HCT116 (cell line): ENCODE measurements at regions not wholly inside any gene's neighbourhood (a gene's known extent, or its start where the extent isn't known, plus 50 kb on each side); places are given as distances from the start of the nearest gene placed in this dataset.

Experiments
- ATAC-seq: fragments of 200-7000 bp; cut with Tn5 transposase; 2 replicates; pipeline ENCODE4 v1.9.1; 2020; ENCODE audit warnings: mild to moderate bottlenecking, moderate library complexity
- BruUV-seq: library from RNA; stranded (reverse); fragments of 400-500 nt; replicated peaks from 2 replicates; lab custom pipeline; 2021; lab: Mats Ljungman, UMichigan
- CTCF ChIA-PET: fragments of 300-600 bp; sonication (Branson Sonifier 250); formaldehyde crosslinking; loops from one replicate; lab custom pipeline; 2021; ENCODE audit warnings: antibody characterized with exemption; lab: Charles Lee
- POLR2A ChIA-PET: fragments of 300-600, 350-600 bp; sonication (Branson Sonifier 250); formaldehyde crosslinking; loops from one replicate; lab custom pipeline; 2021; ENCODE audit warnings: antibody characterized with exemption; lab: Charles Lee
- RAD21 ChIA-PET, 2 experiments: fragments of 300-600 bp; sonication (Branson Sonifier 250); formaldehyde crosslinking; loops; one replicate each; lab custom pipeline; 2023; ENCODE audit warnings: low total read pairs in 2 of 2; ENCODE audit not compliant: uncharacterized antibody in 2 of 2, unreplicated experiment in 2 of 2, low non-redundant PET in 1 of 2; lab: Charles Lee
- DNase-seq: peaks from one replicate; pipeline ENCODE4 v3.0.0-alpha.2; 2010; ENCODE audit warnings: low read depth, low spot score
- H2AFZ ChIP-seq: fragments of 200-600 bp; shearing (Covaris generic), sonication (generic); 2 replicates; pipeline ENCODE4 v1.6.1; 2017; ENCODE audit warnings: low read depth, mixed run types, mixed read lengths, antibody characterized with exemption, low read length; ENCODE audit not compliant: poor library complexity, severe bottlenecking
- H3K27ac ChIP-seq: 2 replicates; pipeline ENCODE4 v1.5.1; 2012; ENCODE audit warnings: low read depth, low read length
- H3K27me3 ChIP-seq: fragments of 200-600 bp; sonication (generic); 2 replicates; pipeline ENCODE4 v1.6.1; 2016; ENCODE audit warnings: mixed run types, low read length, mixed read lengths; ENCODE audit not compliant: insufficient read depth
- H3K36me3 ChIP-seq, 2 experiments: fragments of 200-500 bp in 1 of 2; fragments of 200-600 bp in 1 of 2; sonication (Bioruptor generic) in 1 of 2; sonication (generic) in 1 of 2; 2 replicates each; pipeline versions ENCODE4 v1.5.1 to v1.6.1; 2014 to 2016; ENCODE audit warnings: low read length in 2 of 2, inconsistent platforms in 1 of 2, mixed read lengths in 1 of 2, mixed run types in 1 of 2; ENCODE audit not compliant: insufficient read depth in 2 of 2, control insufficient read depth in 1 of 2
- H3K4me1 ChIP-seq, 2 experiments: fragments of 200-600 bp in 1 of 2; sonication (generic) in 1 of 2; 2 replicates each; pipeline versions ENCODE4 v1.5.1 to v1.6.1; 2012 to 2017; ENCODE audit warnings: low read length in 2 of 2, inconsistent platforms in 1 of 2, mild to moderate bottlenecking in 1 of 2, mixed read lengths in 1 of 2, mixed run types in 1 of 2, moderate library complexity in 1 of 2; ENCODE audit not compliant: insufficient read depth in 2 of 2, control insufficient read depth in 1 of 2
- H3K4me2 ChIP-seq: fragments of 200-600 bp; sonication (generic); 2 replicates; pipeline ENCODE4 v1.6.1; 2017; ENCODE audit warnings: mixed run types, low read length, mixed read lengths
- H3K4me3 ChIP-seq, 2 experiments: fragments of 200-600 bp in 1 of 2; sonication (generic) in 1 of 2; replicated peaks in 1 of 2; 2 replicates each; pipeline ENCODE4 v1.5.1; 2011 to 2016; ENCODE audit warnings: low read length in 2 of 2, control low read depth in 1 of 2, low read depth in 1 of 2, mild to moderate bottlenecking in 1 of 2, mixed read lengths in 1 of 2, mixed run types in 1 of 2
- H3K79me2 ChIP-seq: fragments of 200-600 bp; sonication (generic); 2 replicates; pipeline ENCODE4 v1.6.1; 2017; ENCODE audit warnings: mild to moderate bottlenecking, mixed run types, low read length, moderate library complexity, mixed read lengths; ENCODE audit not compliant: insufficient read depth
- H3K9ac ChIP-seq: fragments of 200-600 bp; sonication (generic); 2 replicates; pipeline ENCODE4 v1.6.1; 2016; ENCODE audit warnings: low read length, mixed read lengths
- H3K9me2 ChIP-seq: fragments of 200-600 bp; sonication (generic), shearing (Covaris generic); 2 replicates; pipeline ENCODE4 v1.6.1; 2017; ENCODE audit warnings: mixed run types, mild to moderate bottlenecking, moderate library complexity; ENCODE audit not compliant: insufficient read depth
- H3K9me3 ChIP-seq, 2 experiments: fragments of 200-500 bp in 1 of 2; fragments of 200-600 bp in 1 of 2; sonication (Bioruptor generic) in 1 of 2; sonication (generic) in 1 of 2; 2 replicates each; pipeline ENCODE4 v1.6.1; 2014 to 2017; ENCODE audit warnings: low read length in 2 of 2, mixed read lengths in 2 of 2, inconsistent platforms in 1 of 2, low read depth in 1 of 2, mild to moderate bottlenecking in 1 of 2, mixed run types in 1 of 2, moderate library complexity in 1 of 2; ENCODE audit not compliant: control insufficient read depth in 1 of 2, insufficient read depth in 1 of 2
- H4K20me1 ChIP-seq: fragments of 200-600 bp; sonication (generic), shearing (Covaris generic); 2 replicates; pipeline ENCODE4 v1.6.1; 2017; ENCODE audit warnings: mixed run types, mild to moderate bottlenecking, moderate library complexity; ENCODE audit not compliant: insufficient read depth
- CBX3 ChIP-seq: IDR thresholded peaks from 2 replicates; pipeline ENCODE4 v1.6.1; 2012; ENCODE audit warnings: low read depth
- ELF1 ChIP-seq: IDR thresholded peaks from 2 replicates; pipeline ENCODE4 v1.6.1; 2012; ENCODE audit warnings: low read depth, borderline replicate concordance
- JUND ChIP-seq: IDR thresholded peaks from 2 replicates; pipeline ENCODE4 v1.6.1; 2012
- intact Hi-C: fragments of 100-400 bp; cut with micrococcal nuclease; formaldehyde crosslinking; loops from 2 replicates; pipeline ENCODE4 v1.10.0; 2022
- TF ChIP-seq, protein P1 (sequence below), 3 experiments: fragments of 200-600 bp in 1 of 3; sonication (generic) in 1 of 3; IDR thresholded peaks in 2 of 3; conservative IDR thresholded peaks in 1 of 3; 2 replicates each; pipeline ENCODE4 v1.5.1; 2012 to 2017; ENCODE audit warnings: low read depth in 2 of 3, low read length in 2 of 3, antibody characterized with exemption in 1 of 3, borderline replicate concordance in 1 of 3, control low read depth in 1 of 3, mild to moderate bottlenecking in 1 of 3, mixed read lengths in 1 of 3, mixed run types in 1 of 3, moderate library complexity in 1 of 3; ENCODE audit not compliant: insufficient read depth in 1 of 3

DNA sequence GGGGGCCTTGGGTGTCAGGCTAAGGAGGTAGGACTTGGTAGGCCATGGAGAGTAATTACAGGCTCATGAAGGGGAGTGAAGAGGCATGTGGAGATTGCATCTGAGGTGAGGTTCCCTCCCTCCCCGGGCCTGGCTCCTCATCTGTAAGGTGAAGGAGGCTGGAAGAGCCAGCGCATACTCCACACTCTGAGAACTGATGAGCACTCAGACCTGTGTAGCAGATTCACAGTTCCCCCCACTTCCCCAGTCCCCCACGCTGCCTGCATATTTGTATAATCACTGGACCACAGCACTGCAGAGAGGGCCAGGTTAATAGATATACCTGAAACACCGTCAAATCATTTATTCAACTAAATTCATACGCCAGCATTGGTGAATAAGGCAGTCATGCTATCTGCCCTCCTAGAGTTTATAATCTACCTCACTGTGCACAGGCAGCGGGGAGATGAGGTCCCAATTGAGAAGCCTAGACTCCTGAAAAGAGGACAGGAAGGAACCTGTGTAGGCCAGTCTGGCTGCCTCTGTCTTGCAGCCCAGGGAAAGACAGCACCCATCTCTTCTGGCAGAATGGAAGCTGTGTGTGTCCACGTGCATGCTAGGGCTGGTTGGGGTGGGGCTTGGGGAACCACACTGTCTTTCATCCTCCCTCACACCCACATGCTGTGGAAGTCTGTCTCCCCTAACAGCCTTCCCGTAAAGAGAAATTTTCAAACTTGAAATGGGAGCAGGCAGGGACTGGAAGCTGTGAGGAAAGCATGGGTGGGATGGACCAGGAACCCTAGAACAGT lies 110.6 kb upstream of the ATP1A1 start:
- Histone ChIP-seq H3K36me3 (no peaks in the 10 kb centered on the region), H3K4me3 (no peak overlapping the region), H3K27me3 (no peaks in the 10 kb centered on the region; the same call in 1 of the 2 replicates), H3K4me2 (no peak overlapping the region), H2AFZ (no peak overlapping the region), H4K20me1 (no peaks in the 10 kb centered on the region), H3K79me2 (no peaks in the 10 kb centered on the region), H3K9ac (no peak overlapping the region), H3K9me3 (no peaks in the 10 kb centered on the region), H3K9me2 (no peaks in the 10 kb centered on the region), H3K27ac (no peak overlapping the region), H3K4me1 (no peaks in the 10 kb centered on the region)
- no TSS peak for BruUV-seq
- no peak for ATAC-seq
- intact Hi-C loops, result no loop called here
- RAD21 ChIA-PET, result no interaction called here
- POLR2A ChIA-PET, result no interaction called here
- TF ChIP-seq JUND (no peak), CBX3 (no peak)
- CTCF ChIA-PET, result no interaction called here
- DNase-seq, result no peak

DNA sequence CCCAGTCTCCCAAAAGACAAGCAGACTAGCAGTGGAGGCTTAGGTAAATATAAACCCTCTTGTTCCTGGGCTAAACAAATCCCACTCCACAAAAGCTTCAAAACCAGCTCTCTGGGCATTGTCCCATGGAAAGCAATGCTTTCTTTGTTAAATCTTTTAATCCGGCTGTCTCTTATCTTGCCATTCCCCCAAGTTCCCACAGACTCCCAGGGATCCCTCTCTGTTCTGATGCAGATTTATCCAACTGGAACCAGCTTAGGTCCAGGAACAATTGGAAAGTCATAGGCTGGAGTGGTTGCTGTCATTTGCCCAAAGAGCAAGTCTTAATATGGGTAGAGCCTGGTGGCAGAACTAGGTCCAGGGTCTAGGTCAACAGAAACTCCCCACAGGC lies 110.1 kb upstream of the ATP1A1 start:
- POLR2A ChIA-PET, result no interaction called here
- RAD21 ChIA-PET, result no interaction called here
- DNase-seq (no peak), ATAC-seq (no peak)
- Histone ChIP-seq H3K4me3 (no peak overlapping the region), H2AFZ (no peak overlapping the region), H3K79me2 (no peaks in the 10 kb centered on the region), H3K27ac (no peak overlapping the region), H3K9me2 (no peaks in the 10 kb centered on the region), H3K9me3 (no peaks in the 10 kb centered on the region), H3K27me3 (no peaks in the 10 kb centered on the region; the same call in 1 of the 2 replicates), H3K4me2 (no peak overlapping the region), H3K36me3 (no peaks in the 10 kb centered on the region), H4K20me1 (no peaks in the 10 kb centered on the region), H3K9ac (no peak overlapping the region), H3K4me1 (peaks cover 0 to 2% of the 10 kb centered on the region in 2 experiments; a peak in 1 of 4 replicates)
- no TSS peak for BruUV-seq
- CTCF ChIA-PET, result no interaction called here
- TF ChIP-seq, protein P1, sequence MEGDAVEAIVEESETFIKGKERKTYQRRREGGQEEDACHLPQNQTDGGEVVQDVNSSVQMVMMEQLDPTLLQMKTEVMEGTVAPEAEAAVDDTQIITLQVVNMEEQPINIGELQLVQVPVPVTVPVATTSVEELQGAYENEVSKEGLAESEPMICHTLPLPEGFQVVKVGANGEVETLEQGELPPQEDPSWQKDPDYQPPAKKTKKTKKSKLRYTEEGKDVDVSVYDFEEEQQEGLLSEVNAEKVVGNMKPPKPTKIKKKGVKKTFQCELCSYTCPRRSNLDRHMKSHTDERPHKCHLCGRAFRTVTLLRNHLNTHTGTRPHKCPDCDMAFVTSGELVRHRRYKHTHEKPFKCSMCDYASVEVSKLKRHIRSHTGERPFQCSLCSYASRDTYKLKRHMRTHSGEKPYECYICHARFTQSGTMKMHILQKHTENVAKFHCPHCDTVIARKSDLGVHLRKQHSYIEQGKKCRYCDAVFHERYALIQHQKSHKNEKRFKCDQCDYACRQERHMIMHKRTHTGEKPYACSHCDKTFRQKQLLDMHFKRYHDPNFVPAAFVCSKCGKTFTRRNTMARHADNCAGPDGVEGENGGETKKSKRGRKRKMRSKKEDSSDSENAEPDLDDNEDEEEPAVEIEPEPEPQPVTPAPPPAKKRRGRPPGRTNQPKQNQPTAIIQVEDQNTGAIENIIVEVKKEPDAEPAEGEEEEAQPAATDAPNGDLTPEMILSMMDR (IDR thresholded peaks at IDR 0.05 in 2 of 3, conservative IDR thresholded peaks at IDR 0.05 in 1 of 3; ENCODE audit: borderline replicate concordance in 1 of 3, insufficient read depth in 1 of 3, low read depth in 2 of 3, low read length in 2 of 3), result no peak
- TF ChIP-seq ELF1, result no peak
- intact Hi-C loops, result no loop called here
